ENCODE measurements at regions not wholly inside any gene's neighbourhood (a gene's known extent, or its start where the extent isn't known, plus 50 kb on each side); places are given as distances from the start of the nearest gene placed in this dataset.

GRCh38 chr3:194251461-194251860, 99.7 kb downstream of the CPN2 start:
- TF ChIP-seq CTCF (conservative IDR thresholded peaks at IDR 0.05; ENCODE audit: low read length), result no peak
- no peak for TF ChIP-seq EZH2phosphoT487 (IDR thresholded peaks at IDR 0.05; ENCODE audit: borderline replicate concordance)

Measured in Loucy (cell line).